Colon (tissue), 2 donors: ENCODE measurements at regions not wholly inside any gene's neighbourhood (a gene's known extent, or its start where the extent isn't known, plus 50 kb on each side); places are given as distances from the start of the nearest gene placed in this dataset.

Experiments used
- FAIRE-seq: peaks from 2 replicates; lab custom pipeline; 2012; peaks lifted over from hg19 to GRCh38; lab: Jason Lieb, UNC
- donor health status: control.
- donor health status: control.

- no peak for FAIRE-seq
These were observed 329.9 kb upstream of the TNP1 start for GRCh38 chr2:217189747-217190146.

- no peak for FAIRE-seq
These were observed 329.3 kb upstream of the TNP1 start for GRCh38 chr2:217189131-217189530.

DNA sequence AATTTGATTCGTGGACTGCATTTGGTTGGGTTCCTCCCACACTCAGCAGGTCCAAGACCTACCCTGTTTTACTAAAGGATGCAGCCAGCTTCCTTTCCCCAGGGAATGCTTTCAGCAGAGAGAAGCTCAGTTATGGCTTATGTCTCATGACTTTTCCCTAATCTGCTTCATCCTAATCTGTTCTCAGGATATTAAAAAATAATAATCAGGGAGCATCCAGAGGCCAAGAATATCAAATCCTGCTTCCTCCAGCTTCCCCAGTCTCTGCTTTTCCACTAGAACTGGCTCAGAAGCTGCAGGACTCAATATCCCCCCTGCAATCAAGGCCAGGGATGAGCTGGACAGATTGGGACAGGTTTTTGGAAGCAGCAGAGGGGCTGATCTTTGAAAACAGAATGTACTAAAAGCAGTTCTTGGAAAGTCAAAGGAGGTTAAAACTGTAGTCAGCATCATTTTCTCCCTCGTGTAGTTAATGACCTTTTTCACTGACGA lies 326.9 kb upstream of the TNP1 start:
- FAIRE-seq, result no peak

DNA sequence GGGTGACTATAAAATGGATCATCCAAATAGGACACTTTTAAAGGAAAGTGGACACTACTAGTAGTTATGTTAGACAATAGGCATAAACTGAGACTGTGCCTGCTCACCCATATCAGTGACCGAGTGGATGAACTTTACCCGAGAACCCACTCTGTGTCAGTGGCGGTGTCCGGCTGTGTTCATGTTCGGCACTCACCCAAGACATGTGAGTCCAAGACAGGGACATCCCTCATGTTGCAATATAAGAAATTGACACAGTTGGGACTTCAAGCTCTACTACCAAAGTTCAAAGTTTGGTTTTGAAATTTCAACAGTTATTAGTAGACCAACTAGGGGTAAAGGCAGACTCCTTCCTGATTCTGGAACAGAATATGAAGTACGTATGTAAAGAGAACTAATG lies 326.3 kb upstream of the TNP1 start:
- FAIRE-seq, result no peak

- no peak for FAIRE-seq
These were observed 325.6 kb upstream of the TNP1 start for GRCh38 chr2:217185265-217185995.

- peak; percentile 41 for FAIRE-seq
These were observed 324.4 kb upstream of the TNP1 start for GRCh38 chr2:217184242-217184641.

GRCh38 chr2:217183471-217183870 lies 323.6 kb upstream of the TNP1 start:
- FAIRE-seq, result no peak

DNA sequence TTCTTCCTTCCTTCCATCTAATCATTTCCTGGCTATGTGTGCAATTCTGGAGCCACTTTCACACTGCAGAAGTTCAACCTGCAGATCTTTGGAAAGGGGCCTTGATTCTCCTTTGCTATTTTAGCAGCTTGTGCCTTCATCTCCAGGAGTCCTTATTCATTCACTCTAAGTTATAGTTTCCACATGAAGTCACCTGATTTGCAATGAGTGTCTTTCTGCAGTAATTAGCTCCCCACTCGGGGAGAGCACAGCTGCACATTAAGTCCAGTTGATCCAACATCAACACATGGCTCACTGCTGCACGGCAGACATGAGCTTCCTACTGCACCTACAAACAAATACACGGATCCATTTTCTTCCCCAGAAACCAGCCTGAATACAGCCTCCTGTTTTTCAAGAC lies 323.1 kb upstream of the TNP1 start:
- FAIRE-seq, result no peak

DNA sequence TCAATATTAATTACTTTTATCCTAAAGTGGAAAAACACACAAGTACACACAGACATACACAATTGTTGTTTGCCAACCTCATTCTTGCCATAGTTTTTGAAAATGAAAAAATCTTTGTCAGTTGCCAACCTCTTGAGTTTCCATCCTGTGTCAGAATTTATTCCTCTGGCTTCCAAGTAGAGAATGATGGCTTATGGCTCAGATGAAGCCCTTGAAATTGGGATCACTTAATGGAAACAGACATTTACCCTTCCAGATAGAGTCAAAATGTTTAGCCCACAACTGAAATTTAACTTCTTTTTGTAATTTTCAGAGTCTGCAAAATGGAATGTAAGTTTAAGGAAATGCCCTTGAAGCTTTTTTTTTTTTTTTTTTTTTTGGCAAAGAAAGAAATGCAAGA lies 321.6 kb upstream of the TNP1 start:
- FAIRE-seq, result no peak

DNA sequence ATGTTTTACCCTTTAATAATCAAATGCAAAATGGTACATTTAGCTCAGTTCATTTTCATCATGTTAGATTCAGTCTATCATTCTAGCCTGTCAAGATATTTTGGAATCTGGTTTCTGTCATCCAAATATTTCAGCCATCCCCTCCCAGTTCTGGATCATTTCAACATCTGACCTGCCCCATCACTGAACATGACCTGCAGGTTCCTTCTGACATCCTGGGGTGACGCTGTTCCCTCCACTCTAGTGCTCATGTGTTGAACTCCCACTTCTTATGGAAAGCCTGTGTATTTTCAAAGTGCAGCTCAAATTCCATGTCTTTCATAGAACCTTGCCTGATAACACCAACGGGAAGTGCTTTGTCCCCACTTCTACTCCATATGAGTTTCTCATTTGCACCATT lies 320.0 kb upstream of the TNP1 start:
- no peak for FAIRE-seq

- no peak for FAIRE-seq
These were observed 318.5 kb upstream of the TNP1 start for GRCh38 chr2:217178341-217178740.

DNA sequence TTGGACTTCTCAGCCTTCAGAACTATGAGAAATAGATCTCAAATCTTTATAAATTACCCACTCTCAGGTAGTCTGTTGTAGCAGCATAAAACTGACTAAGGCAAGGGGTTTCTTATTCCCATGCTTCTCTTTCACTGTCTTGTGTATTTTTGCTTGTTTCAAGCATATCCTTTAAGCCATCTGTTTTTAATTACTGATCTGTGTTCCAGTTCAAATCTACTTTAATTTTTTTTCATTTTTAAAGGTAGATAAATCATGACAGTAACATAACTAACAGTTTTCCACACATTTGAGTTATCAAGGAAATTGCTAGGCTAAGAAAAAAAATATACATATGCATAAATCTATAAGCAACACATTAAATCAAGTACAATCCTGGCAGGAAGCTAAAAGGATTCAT lies 317.9 kb upstream of the TNP1 start:
- no peak for FAIRE-seq

DNA sequence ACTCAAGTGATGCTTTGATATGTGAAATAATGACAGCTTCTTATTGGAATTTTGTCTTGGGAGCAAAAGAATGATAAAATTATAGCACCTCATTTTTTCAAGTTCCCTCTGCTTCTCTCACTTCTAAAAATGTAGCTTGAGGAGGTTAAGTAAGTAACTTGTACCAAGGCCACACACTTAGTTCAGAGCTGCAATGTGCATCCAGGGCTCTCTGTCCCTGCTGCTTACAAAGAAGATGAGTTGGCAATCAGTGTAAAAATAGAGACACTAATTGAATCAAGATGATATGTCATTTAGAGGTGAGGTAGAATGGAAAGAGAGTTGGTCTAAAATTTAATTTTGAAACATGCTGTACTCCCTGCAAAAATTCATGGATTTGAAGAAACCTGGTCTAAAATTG lies 312.0 kb upstream of the TNP1 start:
- no peak for FAIRE-seq

GRCh38 chr2:217168496-217168895 lies 308.6 kb upstream of the TNP1 start:
- FAIRE-seq, result no peak

- FAIRE-seq, result no peak
These were observed 307.7 kb upstream of the TNP1 start for GRCh38 chr2:217167531-217167930.

- FAIRE-seq, result no peak
These were observed 306.5 kb upstream of the TNP1 start for GRCh38 chr2:217166241-217166850.

GRCh38 chr2:217165547-217165946 lies 305.7 kb upstream of the TNP1 start:
- no peak for FAIRE-seq

DNA sequence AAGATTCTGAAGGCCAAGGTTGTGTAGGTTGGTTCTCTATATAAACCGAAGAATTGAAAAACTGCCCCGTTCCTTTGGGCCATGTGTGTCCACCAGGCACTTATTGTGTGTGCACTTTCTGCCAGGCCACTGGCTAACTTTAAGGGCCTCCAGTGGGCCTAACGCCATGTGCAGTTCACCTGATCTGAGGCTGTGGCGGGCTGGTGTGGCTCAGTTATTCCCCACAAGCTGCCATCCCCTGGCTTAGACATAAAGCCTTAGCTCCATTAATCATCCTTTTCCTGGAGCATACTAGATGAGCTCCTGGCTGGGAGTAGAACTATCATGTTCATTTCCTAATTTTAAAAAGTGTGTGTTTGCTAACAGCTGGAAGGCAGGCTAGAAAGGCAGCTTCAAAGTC lies 304.1 kb upstream of the TNP1 start:
- no peak for FAIRE-seq

GRCh38 chr2:217162533-217162932 lies 302.7 kb upstream of the TNP1 start:
- FAIRE-seq, result no peak

GRCh38 chr2:217160978-217161973 lies 301.4 kb upstream of the TNP1 start:
- no peak for FAIRE-seq

- FAIRE-seq, result no peak
These were observed 300.4 kb upstream of the TNP1 start for GRCh38 chr2:217160103-217160743.

- no peak for FAIRE-seq
These were observed 299.1 kb upstream of the TNP1 start for GRCh38 chr2:217158928-217159327.
